Coronary artery (tissue), 2 donors: ENCODE measurements at regions not wholly inside any gene's neighbourhood (a gene's known extent, or its start where the extent isn't known, plus 50 kb on each side); places are given as distances from the start of the nearest gene placed in this dataset.

Experiments
- DNase-seq: peaks from one replicate; pipeline ENCODE4 v3.0.0-alpha.2; 2017; ENCODE audit warnings: low spot score
- H3K27ac ChIP-seq, 2 donors: fragments of 200-600 bp; sonication (generic); one replicate each; pipeline ENCODE4 v1.5.1; 2016 to 2019
- H3K4me3 ChIP-seq: fragments of 200-600 bp; sonication (generic); 2 replicates; pipeline ENCODE4 v1.5.1; 2016; ENCODE audit warnings: mild to moderate bottlenecking, moderate library complexity
- TF ChIP-seq, protein P1 (sequence below): fragments of 200-600 bp; sonication (generic); IDR thresholded peaks from one replicate; pipeline ENCODE4 v1.5.1; 2019; ENCODE audit warnings: antibody characterized with exemption

DNA sequence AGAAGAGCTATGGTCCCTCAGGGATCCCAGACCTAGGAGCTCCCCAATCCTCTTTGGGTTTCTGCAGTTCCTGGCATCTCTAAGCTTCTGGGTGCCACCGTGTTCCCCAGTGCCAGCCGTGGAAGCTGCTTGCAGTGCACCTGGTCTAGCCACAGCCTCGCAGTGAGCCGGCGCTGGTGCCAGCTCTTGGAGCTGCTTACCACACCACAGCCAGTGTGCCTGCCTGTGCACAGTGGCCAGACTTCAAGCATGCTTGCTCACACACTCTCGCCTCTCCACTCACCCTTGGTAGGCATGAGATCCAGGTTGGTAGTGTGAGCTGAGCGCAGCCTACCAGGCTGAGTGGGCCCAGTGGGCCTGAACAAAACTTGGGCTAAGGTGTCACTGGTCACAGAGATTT, 971.9 kb downstream of the DCDC2C start:
- TF ChIP-seq, protein P1, sequence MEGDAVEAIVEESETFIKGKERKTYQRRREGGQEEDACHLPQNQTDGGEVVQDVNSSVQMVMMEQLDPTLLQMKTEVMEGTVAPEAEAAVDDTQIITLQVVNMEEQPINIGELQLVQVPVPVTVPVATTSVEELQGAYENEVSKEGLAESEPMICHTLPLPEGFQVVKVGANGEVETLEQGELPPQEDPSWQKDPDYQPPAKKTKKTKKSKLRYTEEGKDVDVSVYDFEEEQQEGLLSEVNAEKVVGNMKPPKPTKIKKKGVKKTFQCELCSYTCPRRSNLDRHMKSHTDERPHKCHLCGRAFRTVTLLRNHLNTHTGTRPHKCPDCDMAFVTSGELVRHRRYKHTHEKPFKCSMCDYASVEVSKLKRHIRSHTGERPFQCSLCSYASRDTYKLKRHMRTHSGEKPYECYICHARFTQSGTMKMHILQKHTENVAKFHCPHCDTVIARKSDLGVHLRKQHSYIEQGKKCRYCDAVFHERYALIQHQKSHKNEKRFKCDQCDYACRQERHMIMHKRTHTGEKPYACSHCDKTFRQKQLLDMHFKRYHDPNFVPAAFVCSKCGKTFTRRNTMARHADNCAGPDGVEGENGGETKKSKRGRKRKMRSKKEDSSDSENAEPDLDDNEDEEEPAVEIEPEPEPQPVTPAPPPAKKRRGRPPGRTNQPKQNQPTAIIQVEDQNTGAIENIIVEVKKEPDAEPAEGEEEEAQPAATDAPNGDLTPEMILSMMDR, result no peak
- H3K4me3 ChIP-seq, result no peak overlapping the region
- DNase-seq, result no peak
- no peak overlapping the region for H3K27ac ChIP-seq

DNA sequence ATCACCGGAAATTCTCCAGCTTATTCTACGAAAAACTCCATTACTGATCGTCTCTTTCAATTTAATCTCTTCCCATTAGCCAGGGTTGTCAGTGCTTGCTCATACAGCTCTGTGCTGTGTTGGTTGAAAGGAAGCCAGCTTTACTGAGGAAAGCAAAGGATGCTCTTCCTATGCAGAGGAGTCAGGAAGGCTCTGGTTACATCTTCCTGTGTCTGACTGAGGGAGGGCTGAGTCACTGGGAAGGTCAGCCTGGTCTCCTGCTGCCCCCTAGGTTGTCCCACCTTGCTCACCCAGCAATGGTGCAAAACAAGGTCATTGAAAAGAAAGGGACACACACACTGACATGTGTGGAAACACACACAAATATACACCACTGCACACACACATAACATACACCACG, 975.6 kb downstream of the DCDC2C start:
- no peak overlapping the region for H3K4me3 ChIP-seq
- TF ChIP-seq, protein P1, result no peak
- no peak overlapping the region for H3K27ac ChIP-seq
- DNase-seq, result no peak

DNA sequence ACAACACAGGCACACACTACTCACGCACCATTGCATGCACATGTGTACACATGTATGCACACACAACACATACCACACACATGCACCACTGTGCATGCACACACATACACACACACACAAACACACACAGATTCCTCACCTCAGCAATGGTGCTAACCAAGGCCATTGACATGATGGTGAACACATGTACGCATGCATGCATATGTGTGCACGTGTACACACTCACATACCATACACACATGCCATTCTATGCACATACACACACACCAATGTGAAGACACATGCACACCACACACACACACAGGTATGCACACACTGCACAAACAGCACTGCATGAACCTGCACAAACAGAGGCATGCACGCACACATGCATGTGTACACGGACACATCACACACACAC, 976.0 kb downstream of the DCDC2C start:
- DNase-seq, result no peak
- Histone ChIP-seq H3K4me3 (no peak overlapping the region), H3K27ac (no peak overlapping the region)
- TF ChIP-seq, protein P1, result no peak

DNA sequence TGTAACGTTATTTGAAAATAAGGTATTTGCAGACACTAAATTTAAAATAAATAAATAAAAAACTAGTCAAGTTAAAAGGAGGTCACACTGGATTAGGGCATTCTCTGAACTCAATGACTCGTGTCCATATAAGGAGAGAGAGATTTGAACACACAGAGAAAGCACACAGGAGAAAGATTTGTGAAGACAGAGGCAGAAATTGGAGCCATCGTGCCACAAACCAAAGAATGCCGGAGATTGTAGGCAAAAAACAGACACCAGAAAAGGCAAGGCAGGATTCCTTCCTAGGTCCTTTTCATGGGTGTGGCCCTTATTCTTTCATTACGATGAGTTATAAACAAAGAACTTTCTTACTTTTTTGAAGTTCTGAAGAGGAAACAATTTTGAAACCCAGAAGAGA, 981.5 kb downstream of the DCDC2C start:
- TF ChIP-seq, protein P1, result no peak
- DNase-seq, result no peak

DNA sequence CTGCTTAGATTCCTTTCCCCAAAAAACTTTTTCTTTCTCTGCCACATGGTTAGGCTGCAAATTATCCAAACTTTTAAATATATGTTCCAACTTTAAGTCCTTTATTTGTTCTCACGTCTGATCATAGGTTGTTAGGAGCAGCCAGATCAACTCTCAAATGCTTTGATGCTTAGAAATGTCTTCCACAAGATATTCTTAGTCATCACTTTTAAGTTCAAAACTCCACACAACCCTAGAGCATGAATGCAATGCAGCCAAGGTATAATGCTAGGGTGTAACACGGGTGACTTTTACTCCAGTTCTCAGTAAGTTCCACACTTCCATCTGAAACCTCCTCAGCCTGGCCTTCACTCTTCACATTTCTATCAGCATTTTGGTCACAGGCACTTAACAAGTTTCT, 987.5 kb downstream of the DCDC2C start:
- TF ChIP-seq, protein P1, result no peak
- no peak overlapping the region for H3K4me3 ChIP-seq
- no peak for DNase-seq
- H3K27ac ChIP-seq, result no peak overlapping the region

More for the DNA sequence above, 981.5 kb downstream of the DCDC2C start:
- Histone ChIP-seq H3K4me3 (no peak overlapping the region), H3K27ac (no peak overlapping the region)

DNA sequence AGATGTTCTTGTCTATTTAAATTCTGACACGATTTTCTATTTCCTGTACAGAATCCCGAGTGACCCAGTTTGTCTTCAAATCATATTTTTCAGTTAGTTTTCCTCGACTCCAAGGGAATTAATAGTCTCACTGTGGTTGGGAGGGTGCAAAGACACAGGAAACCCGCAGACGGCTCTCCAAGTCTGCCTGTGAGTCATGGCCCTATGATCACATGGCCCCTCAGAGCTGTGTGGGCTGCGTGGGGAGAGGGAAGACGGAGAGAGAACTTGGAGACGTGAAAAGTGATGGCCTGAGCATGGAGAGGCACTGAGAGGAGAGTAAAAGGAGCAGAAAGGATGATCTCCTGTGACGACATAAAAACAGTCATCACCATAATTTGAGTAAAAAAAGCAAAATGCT, 989.9 kb downstream of the DCDC2C start:
- TF ChIP-seq, protein P1, result no peak
- no peak for DNase-seq
- Histone ChIP-seq H3K27ac (no peak overlapping the region), H3K4me3 (no peak overlapping the region)

DNA sequence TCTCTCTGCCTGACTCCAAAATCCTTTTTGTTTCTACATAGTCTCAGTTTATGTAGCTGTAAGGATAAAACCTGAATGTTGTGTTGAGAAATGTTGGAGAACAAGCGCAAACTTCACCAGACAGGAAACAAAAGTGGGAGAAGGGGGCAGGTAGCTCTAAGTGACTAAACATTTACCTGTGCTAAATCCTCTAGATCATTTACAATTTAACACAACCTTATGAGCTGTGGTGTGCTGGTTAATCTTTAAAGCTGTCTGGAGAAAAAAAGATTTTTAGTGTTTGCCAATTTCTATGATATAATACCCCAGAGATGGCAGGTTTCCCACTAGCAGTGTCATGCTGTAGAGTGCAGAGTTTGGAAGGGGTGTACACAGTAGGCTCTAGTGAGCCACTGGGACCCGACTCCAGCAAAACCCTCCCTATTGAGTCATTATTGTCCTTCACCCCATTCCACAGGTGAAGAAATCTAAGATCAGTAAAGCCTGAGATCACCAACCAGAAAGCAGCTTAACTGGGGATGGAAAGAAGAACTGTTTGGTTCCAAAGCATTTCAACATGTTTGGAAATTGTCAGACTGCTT, 992.0 kb downstream of the DCDC2C start:
- TF ChIP-seq, protein P1, result no peak
- H3K27ac ChIP-seq, result no peak overlapping the region
- no peak overlapping the region for H3K4me3 ChIP-seq
- DNase-seq, result no peak
